Sigmoid colon (tissue), 6 donors: ENCODE measurements at regions not wholly inside any gene's neighbourhood (a gene's known extent, or its start where the extent isn't known, plus 50 kb on each side); places are given as distances from the start of the nearest gene placed in this dataset.

ENCODE experiments used
- DNase-seq: peaks from one replicate; pipeline ENCODE4 v3.0.0-alpha.2; 2019
- H3K27ac ChIP-seq, 4 donors: fragments of 200-600 bp; sonication (generic); one replicate each; pipeline ENCODE4 v1.5.1; 2016 to 2019; ENCODE audit warnings: mild to moderate bottlenecking in 1 of 4
- H3K27me3 ChIP-seq, 3 donors: fragments of 200-600 bp; sonication (generic); one replicate each; pipeline ENCODE4 v1.5.1; 2019; ENCODE audit warnings: mild to moderate bottlenecking in 1 of 3
- H3K36me3 ChIP-seq, 4 donors: fragments of 200-600 bp; sonication (generic); one replicate each; pipeline ENCODE4 v1.5.1; 2016 to 2019
- H3K4me1 ChIP-seq, 4 donors: fragments of 200-600 bp; sonication (generic); one replicate each; pipeline ENCODE4 v1.5.1; 2017 to 2019
- H3K4me3 ChIP-seq, 4 donors: fragments of 200-600 bp; sonication (generic); one replicate each; pipeline ENCODE4 v1.5.1; 2017 to 2019; ENCODE audit warnings: mild to moderate bottlenecking in 2 of 4, moderate library complexity in 1 of 4
- H3K9me3 ChIP-seq, 4 donors: fragments of 200-600 bp in 3 of 4; sonication (generic) in 3 of 4; one replicate each; pipeline versions ENCODE4 v1.5.1 to v1.6.1; 2013 to 2019
- EP300 ChIP-seq, 4 donors: sonication (generic); formaldehyde crosslinking; IDR thresholded peaks; one replicate each; pipeline ENCODE4 v1.6.1; 2017; ENCODE audit warnings: antibody characterized with exemption in 4 of 4
- POLR2A ChIP-seq, 2 donors: fragments of 450-650 bp; IDR thresholded peaks; one replicate each; pipeline ENCODE4 v1.6.1; 2016; ENCODE audit warnings: antibody characterized with exemption in 2 of 2, mild to moderate bottlenecking in 2 of 2, moderate library complexity in 2 of 2
- POLR2AphosphoS5 ChIP-seq, 4 donors: sonication (generic); formaldehyde crosslinking; IDR thresholded peaks; one replicate each; pipeline ENCODE4 v1.6.1; 2017; ENCODE audit warnings: antibody characterized with exemption in 4 of 4
- WGBS, 2 donors: extraction: QIAGEN DNeasy Blood & Tissue Kit; methylation state at CpG; one replicate each; pipeline ENCODE4 v1.1.7; 2013; 5-methylcytosine and 5-hydroxymethylcytosine counted together
- intact Hi-C: fragments of 100-400 bp; cut with DNase I; formaldehyde crosslinking; loops from one replicate; pipeline ENCODE4 v1.15.1; 2023
- TF ChIP-seq, protein P1 (sequence below), 4 experiments: fragments of 450-650 bp in 3 of 4; fragments of 200-600 bp in 1 of 4; IDR thresholded peaks; one replicate each; pipeline ENCODE4 v1.5.1; 2016 to 2019; ENCODE audit warnings: antibody characterized with exemption in 4 of 4, mild to moderate bottlenecking in 3 of 4, moderate library complexity in 2 of 4
- donor health status: healthy with polysubstance abuse.
- donor health status: healthy.

DNA sequence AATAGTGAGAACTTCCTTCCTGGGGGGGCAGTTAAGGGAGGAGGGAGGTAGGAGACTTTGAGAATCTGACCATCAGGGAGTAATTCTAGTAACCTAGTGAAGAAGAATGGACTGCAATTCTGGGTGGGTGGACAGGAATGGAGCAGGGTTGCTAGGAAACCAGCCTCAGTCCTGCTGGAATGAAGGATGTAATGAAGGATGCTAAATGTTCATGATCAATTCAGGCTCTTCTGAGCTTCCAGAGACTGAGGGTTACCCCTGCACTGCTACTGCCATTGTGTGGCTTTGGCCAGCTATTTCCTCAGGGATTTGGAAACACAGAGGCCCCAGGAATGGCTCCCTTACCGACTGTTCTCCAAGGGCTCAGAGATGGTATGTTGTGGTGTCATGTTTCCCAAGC, 116.4 kb downstream of the UTP18 start:
- intact Hi-C loops: no loop called here
- Histone ChIP-seq H3K4me3 (no peak overlapping the region), H3K27ac (no peak overlapping the region), H3K4me1 (no peaks in the 10 kb centered on the region), H3K9me3 (no peaks in the 10 kb centered on the region), H3K27me3 (no peaks in the 10 kb centered on the region), H3K36me3 (no peaks in the 10 kb centered on the region)
- DNase-seq: no peak
- WGBS, 2 donors: 73 to 87% methylated on average over 1 of the region's 1 CpG
- TF ChIP-seq EP300 (IDR thresholded peaks at IDR 0.05) (no peak), POLR2AphosphoS5 (IDR thresholded peaks at IDR 0.05) (no peak), POLR2A (IDR thresholded peaks at IDR 0.05) (no peak)
- TF ChIP-seq, protein P1, sequence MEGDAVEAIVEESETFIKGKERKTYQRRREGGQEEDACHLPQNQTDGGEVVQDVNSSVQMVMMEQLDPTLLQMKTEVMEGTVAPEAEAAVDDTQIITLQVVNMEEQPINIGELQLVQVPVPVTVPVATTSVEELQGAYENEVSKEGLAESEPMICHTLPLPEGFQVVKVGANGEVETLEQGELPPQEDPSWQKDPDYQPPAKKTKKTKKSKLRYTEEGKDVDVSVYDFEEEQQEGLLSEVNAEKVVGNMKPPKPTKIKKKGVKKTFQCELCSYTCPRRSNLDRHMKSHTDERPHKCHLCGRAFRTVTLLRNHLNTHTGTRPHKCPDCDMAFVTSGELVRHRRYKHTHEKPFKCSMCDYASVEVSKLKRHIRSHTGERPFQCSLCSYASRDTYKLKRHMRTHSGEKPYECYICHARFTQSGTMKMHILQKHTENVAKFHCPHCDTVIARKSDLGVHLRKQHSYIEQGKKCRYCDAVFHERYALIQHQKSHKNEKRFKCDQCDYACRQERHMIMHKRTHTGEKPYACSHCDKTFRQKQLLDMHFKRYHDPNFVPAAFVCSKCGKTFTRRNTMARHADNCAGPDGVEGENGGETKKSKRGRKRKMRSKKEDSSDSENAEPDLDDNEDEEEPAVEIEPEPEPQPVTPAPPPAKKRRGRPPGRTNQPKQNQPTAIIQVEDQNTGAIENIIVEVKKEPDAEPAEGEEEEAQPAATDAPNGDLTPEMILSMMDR (IDR thresholded peaks at IDR 0.05): no peak

DNA sequence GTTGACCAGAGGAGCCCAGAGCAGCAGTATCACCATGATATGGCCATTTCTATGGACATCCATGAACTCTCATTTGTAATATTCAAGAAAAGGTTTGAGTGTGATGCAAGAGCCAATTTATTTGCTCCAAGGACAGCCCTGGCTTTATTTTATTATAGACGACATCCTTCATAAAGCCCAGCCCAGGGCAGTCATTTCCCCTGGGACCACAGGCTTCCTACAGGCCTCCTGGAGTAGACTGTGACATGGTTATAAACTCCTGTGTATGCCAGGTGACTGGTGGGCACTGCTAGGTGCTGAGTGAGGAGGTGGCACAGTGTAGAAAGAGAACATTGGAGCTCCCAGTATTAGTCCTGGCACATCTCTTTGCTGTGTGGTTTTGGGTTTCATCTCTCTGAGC, 120.9 kb downstream of the UTP18 start:
- no peak for DNase-seq
- Histone ChIP-seq H3K36me3 (no peaks in the 10 kb centered on the region), H3K27ac (no peak overlapping the region), H3K9me3 (no peaks in the 10 kb centered on the region), H3K27me3 (no peaks in the 10 kb centered on the region), H3K4me1 (no peaks in the 10 kb centered on the region), H3K4me3 (no peak overlapping the region)
- TF ChIP-seq, protein P1 (IDR thresholded peaks at IDR 0.05): no peak
- TF ChIP-seq EP300 (IDR thresholded peaks at IDR 0.05): no peak
- no peak for TF ChIP-seq POLR2A (IDR thresholded peaks at IDR 0.05)
- no peak for TF ChIP-seq POLR2AphosphoS5 (IDR thresholded peaks at IDR 0.05)
- 46 to 83% methylated on average over 1 of the region's 1 CpG for WGBS, 2 donors
- intact Hi-C loops: no loop called here

DNA sequence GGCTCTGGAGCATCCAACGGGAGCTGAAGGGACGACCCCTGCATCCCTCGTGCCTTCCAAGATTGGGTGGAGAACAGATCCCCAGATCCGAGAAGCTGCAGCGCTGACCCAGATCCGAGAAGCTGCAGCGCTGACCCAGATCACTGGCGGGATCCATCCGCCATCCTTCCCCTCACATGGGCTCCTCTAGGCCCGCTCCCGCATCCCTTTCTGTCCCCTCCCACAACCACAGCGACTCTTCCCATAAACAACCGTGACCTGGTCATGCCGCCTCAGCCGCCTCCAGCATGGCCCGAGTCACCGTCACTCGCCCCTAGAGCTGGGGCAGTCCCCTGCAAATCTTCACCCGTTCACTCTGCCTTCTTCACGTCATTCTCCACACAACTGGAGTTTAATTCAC, 124.9 kb downstream of the UTP18 start:
- Histone ChIP-seq H3K27me3 (no peaks in the 10 kb centered on the region), H3K9me3 (no peaks in the 10 kb centered on the region), H3K4me3 (no peak overlapping the region), H3K4me1 (no peaks in the 10 kb centered on the region), H3K27ac (no peak overlapping the region), H3K36me3 (no peaks in the 10 kb centered on the region)
- 87 to 88% methylated on average over 20 of the region's 20 CpGs for WGBS, 2 donors
- intact Hi-C loops: no loop called here
- no peak for DNase-seq
- no peak for TF ChIP-seq POLR2A (IDR thresholded peaks at IDR 0.05)
- TF ChIP-seq EP300 (IDR thresholded peaks at IDR 0.05): no peak
- TF ChIP-seq, protein P1 (IDR thresholded peaks at IDR 0.05): no peak
- no peak for TF ChIP-seq POLR2AphosphoS5 (IDR thresholded peaks at IDR 0.05)

DNA sequence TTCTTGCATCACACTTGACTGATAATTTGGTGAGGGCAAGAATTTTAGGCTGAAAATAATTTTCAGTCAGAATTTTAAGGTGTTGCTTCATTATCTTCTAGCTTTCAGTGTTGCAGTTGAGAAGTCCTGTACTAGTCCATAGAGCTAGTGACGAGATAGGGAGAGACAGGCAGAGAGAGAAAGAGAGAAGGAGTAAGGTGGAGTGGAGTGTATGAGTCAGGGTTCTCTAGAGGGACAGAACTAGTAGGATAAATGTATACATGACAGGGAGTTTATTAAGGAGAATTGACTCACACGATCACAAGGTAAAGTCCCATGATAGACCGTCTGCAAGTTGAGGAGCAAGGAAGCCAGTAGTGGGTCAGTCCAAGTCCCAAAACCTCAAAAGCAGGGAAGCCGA, 127.2 kb downstream of the UTP18 start:
- DNase-seq: no peak

DNA sequence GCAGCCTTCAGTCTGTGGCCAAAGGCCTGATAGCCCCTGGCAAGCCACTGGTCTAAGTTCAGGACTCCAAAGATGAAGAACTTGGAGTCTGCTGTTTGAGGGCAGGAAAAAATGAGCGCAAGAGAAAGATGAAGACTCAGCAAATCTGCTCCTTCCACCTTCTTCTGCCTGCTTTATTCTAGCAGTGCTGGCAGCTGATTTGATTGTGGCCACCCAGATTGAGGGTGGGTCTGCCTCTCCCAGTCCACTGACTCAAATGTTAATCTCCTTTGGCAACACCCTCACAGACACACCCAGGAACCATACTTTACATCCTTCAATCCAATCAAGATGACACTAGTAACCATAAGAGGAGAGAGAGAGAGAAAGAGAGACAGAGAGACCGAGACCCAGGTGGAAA, 127.6 kb downstream of the UTP18 start:
- no peaks in the 10 kb centered on the region for H3K27me3 ChIP-seq
- H3K27ac ChIP-seq: no peak overlapping the region
- DNase-seq: no peak
- H3K36me3 ChIP-seq: no peaks in the 10 kb centered on the region
- intact Hi-C loops: no loop called here
- 61 to 64% methylated on average over 2 of the region's 2 CpGs for WGBS, 2 donors
- no peak for TF ChIP-seq POLR2AphosphoS5 (IDR thresholded peaks at IDR 0.05)
- TF ChIP-seq EP300 (IDR thresholded peaks at IDR 0.05): no peak
- TF ChIP-seq, protein P1 (IDR thresholded peaks at IDR 0.05): no peak
- no peak for TF ChIP-seq POLR2A (IDR thresholded peaks at IDR 0.05)
- H3K4me1 ChIP-seq: no peaks in the 10 kb centered on the region
- H3K9me3 ChIP-seq: no peaks in the 10 kb centered on the region
- no peak overlapping the region for H3K4me3 ChIP-seq

More for the DNA sequence above, 127.2 kb downstream of the UTP18 start:
- 79 to 87% methylated on average over 4 of the region's 4 CpGs for WGBS, 2 donors
- Histone ChIP-seq H3K27ac (no peak overlapping the region), H3K27me3 (no peaks in the 10 kb centered on the region), H3K36me3 (no peaks in the 10 kb centered on the region), H3K9me3 (no peaks in the 10 kb centered on the region), H3K4me1 (no peaks in the 10 kb centered on the region), H3K4me3 (no peak overlapping the region)
- intact Hi-C loops: no loop called here
- TF ChIP-seq POLR2AphosphoS5 (IDR thresholded peaks at IDR 0.05): no peak
